ENCODE measurements at regions not wholly inside any gene's neighbourhood (a gene's known extent, or its start where the extent isn't known, plus 50 kb on each side); places are given as distances from the start of the nearest gene placed in this dataset.
"Not testable (repeated sequence)": the region's sequence is repeated elsewhere in the genome, so short reads cannot be mapped to it uniquely, and the experiment has no call there.

- no peak for DNase-seq
Measured at GRCh38 chr21:23963454-23963853, 1643.8 kb downstream of the MRPL39 start.

GRCh38 chr21:23960769-23961168, 1646.5 kb downstream of the MRPL39 start:
- DNase-seq: no peak

- no peak for DNase-seq
Measured at GRCh38 chr21:23955135-23955843, 1652.0 kb downstream of the MRPL39 start.

DNA sequence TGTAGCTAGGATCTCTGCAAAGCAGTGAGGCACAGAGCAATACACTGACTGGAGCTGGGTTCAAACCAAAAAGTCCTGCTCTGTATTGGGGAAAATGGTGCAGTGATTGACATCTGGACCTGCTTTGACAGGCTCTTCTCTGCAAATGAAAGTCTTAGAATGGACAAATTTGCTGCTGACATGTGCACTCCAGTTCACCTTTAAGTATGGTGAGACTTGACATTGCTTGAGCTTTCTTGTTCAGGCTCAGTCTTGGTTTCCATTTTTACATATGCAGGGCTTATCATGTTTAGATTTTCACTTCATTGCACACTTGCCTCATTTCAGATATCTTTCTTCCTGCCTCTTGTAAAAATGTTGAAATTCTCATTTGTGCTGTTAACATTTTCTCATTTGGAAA, 1655.0 kb downstream of the MRPL39 start:
- no peak for DNase-seq

- no peak for DNase-seq
Measured at GRCh38 chr21:23951251-23951650, 1656.0 kb downstream of the MRPL39 start.

DNA sequence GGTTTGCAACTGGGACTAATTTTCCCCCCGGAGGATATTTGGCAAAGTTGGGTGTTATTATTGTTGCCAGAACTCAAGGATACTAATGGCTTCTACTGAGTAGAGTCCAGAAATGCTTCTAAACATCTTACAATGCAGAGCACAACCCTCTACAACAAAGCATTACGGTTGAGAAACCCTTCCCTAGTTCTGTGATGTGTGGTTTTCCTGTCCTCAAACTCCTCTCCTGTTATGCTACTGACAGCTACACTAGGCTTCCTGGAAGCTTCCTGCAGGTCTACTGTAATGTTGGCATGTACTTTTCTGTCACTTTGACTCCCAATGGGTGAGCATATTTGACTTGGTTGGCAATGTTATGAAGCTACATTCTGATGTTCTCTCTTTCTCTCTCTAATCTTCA, 1656.9 kb downstream of the MRPL39 start:
- no peak for DNase-seq

GRCh38 chr21:23949493-23949892, 1657.8 kb downstream of the MRPL39 start:
- DNase-seq: no peak

DNA sequence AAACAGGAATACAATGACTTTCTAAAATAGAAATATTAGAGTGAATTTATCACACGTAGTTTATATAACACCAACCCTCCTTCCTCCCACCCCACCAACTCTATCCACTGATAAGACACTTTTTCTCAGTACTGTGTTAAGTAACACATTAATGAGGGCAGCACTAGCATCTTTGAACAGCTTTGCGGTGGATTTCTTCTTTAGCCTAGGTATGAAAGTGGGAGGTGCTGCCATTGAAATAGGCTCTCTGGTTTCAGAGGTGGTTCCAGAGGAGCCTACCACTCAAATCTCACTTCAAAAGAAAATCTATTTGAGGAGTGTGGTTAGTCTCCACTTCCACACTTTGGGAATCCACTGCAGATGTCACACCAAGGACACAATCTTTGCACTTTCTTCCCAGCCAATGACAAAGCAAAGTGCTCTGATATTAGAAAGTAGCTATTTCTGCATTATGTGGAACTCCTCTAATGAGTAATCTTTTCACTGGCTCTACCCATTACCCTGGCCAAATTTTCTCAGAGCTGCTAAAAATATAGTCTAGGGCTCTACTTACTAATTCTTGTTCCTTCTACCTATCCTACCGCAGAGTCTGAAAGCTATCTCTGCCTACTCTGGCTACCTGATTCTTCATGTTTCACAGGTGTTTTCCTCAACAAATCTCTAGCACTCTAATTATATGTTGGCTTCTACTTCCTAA, 1667.8 kb downstream of the MRPL39 start:
- DNase-seq: no peak

- DNase-seq: no peak
Measured at GRCh38 chr21:23936991-23937390, 1670.3 kb downstream of the MRPL39 start.

DNA sequence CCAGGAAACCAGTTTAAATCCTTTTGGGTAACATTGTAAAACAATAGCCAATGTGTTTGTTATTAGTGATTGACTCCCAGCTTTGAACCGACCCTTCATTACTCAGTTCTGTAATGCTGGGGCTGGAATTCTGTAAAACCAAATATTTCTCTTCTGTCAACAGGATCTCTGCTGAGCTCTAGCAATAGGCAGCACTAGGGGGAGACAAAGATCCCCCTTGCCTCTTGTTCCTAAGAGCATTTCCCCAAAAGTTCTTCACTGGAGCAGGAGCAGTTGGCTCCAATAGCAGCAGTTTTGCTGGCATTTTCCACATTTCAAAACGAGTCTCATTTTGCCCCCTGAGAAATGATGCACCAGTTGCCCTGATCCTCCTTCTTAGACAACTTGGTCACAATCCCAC, 1671.1 kb downstream of the MRPL39 start:
- peak; percentile 4 for DNase-seq

- DNase-seq: no peak
Measured at GRCh38 chr21:23930565-23930964, 1676.7 kb downstream of the MRPL39 start.

DNA sequence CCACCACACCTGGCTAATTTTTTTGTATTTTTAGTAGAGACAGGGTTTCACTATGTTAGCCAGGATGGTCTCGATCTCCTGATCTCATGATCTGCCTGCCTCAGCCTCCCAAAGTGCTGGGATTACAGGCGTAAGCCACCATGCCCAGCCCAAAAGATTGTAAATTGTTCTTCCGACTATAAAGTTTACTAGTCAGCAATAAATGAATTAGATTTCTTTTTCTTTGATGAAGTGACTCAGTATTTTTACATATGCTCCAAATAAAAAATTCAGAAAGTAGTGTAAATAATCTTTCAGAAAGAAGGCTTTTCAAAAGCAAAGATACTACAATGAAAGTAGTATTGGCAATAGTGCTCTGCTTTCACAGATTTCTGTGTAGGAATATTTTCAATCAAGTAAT, 1680.9 kb downstream of the MRPL39 start:
- not testable (repeated sequence) for DNase-seq

DNA sequence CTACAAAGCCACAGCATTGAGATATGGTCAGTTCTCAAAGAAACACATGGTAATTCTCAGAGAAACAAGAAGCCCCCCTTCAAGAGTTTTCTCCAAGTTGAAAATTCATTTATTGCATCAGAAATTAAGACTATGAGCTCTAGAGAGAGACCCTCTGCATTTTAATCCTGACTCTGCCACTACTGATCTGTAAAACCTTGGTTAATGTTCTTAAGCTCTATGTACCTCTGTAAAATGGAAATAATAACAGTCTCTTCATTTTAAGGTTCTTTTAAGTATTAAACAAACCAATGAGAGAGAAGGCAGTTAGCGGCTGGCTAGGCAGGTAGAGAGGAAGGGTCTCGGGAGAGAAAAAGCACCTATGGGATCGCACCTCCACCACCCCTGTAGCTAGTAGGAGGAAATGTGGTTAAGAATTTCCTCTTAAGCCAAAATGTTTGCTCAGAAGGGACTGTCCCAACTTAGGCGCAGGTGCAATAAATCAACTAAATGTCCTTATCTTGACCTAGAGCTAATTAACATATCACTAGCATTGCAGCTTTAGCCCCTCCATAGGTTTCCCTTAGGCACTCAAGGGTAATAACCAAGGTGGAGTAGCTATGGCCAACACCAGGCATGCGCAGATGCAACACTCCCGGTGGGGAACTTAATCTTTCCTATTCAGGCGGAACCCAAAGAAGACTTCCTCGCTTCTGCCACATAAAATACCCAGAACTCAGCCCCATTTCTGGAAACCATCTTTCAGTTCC, 1685.4 kb downstream of the MRPL39 start:
- DNase-seq: no peak

DNA sequence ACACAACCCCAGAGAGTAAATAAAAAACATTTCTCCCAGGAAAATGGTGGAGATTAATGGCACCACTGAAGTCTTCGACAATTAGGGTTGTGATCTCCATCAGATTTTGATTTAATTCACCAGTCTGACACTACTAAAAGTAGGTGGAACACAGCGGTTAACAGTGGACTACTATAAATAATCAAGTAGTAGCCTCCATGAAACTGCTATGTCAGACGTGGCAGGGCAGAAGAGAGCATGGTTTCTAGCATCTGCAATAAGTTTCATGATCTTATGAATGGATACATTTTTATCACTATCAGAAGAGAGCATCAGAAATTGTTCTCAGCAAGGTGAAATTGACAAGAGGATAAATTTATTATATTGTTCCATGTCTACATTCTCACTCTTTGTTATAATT, 1706.6 kb downstream of the MRPL39 start:
- no peak for DNase-seq

DNA sequence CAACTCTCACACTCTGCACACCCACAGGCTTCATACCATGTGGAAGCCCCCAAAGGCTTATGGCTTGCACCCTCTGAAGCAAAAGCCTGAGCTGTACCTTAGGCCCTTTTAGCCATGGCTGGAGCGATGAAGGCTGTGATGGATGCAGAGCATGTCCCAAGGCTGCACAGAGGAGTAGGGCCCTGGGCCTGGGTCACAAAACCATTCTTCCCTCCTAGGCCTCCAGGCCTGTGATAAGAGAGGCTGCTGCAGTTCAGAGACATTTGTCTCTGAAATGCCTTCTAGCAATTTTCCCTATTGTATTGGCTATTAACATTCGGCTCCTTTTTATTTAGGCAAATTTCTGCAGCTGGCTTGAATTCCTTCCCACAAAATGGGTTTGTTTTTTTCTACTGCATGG, 1707.7 kb downstream of the MRPL39 start:
- no peak for DNase-seq

GRCh38 chr21:23890652-23891051, 1716.6 kb downstream of the MRPL39 start:
- no peak for DNase-seq

DNA sequence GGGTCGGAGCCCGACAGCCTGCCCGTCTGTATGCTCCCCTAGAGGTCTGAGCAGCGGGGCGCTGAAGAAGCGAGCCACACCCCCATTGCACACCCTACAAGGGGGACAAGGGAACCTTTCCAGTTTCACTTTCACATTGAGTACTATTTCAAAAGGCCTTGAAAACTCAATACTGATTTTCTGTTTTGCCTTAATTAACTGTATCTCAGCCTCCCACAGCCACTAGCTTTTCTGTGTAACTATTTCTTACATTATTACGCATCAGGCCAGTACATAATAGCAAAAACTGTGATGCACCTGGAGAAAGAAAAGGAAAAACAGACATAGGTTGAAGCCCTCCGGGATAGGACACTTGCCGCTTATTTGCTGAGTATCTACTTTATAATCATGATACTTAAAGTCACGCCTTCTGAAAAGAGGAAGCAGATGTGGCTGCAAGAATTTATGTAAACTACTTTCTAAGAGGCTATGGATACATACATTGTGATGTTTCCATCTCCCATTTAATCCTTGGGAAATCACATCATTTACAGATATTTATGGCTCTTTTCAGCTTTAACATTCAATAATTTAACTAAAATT, 1719.5 kb downstream of the MRPL39 start:
- DNase-seq: no peak

GRCh38 chr21:23886828-23887724, 1720.2 kb downstream of the MRPL39 start:
- DNase-seq: no peak

- no peak for DNase-seq
Measured at GRCh38 chr21:23881783-23882182, 1725.5 kb downstream of the MRPL39 start.

GRCh38 chr21:23876925-23877558, 1730.2 kb downstream of the MRPL39 start:
- no peak for DNase-seq

DNA sequence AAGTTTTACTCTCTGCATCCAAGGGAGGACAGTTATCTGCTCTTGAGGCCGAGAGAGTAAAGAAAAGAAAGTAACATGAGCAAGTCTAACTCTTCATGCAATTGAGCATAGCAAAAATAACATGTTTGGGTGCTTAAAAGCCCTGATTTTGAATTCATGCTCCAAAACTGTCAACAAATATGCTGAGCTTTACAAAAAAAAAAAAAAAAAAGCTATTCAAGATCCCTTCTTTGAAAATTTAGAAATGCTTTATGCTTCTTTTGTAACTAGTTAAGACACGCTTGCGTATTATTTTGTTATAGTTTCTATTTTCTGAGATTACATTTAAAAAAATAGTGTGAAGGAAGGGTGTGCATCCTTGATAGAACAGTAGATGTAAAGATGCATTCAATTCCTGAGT, 1733.0 kb downstream of the MRPL39 start:
- DNase-seq: no peak

Data from hindlimb muscle (tissue), 1 donor.